ENCODE measurements at regions not wholly inside any gene's neighbourhood (a gene's known extent, or its start where the extent isn't known, plus 50 kb on each side); places are given as distances from the start of the nearest gene placed in this dataset.

- TF ChIP-seq JUNB (IDR thresholded peaks at IDR 0.05; ENCODE audit: unreplicated experiment), result no peak
- no peak for TF ChIP-seq CTCF (conservative IDR thresholded peaks at IDR 0.05; ENCODE audit: low read depth in 2 of 2)
- no peak for TF ChIP-seq STAT1 (IDR thresholded peaks at IDR 0.05; ENCODE audit: unreplicated experiment)
- no peak for TF ChIP-seq EZH2 (IDR thresholded peaks at IDR 0.05; ENCODE audit: low read depth, unreplicated experiment)
- TF ChIP-seq CREB1 (CRISPR knock-in tag; IDR thresholded peaks at IDR 0.05; ENCODE audit: low read depth), result no peak
- TF ChIP-seq POLR2AphosphoS5 (IDR thresholded peaks at IDR 0.05; ENCODE audit: low read depth), result no peak
- no peak for TF ChIP-seq EZH2phosphoT487 (IDR thresholded peaks at IDR 0.05; ENCODE audit: unreplicated experiment)
- TF ChIP-seq REST (IDR thresholded peaks at IDR 0.05; ENCODE audit: unreplicated experiment), result no peak
- no peak for TF ChIP-seq NANOG (IDR thresholded peaks at IDR 0.05; ENCODE audit: borderline replicate concordance)
These were observed 984.9 kb upstream of the AUTS2 start for GRCh38 chr7:68613405-68613804.
